GM23338 (cell line): ENCODE measurements at regions not wholly inside any gene's neighbourhood (a gene's known extent, or its start where the extent isn't known, plus 50 kb on each side); places are given as distances from the start of the nearest gene placed in this dataset.

Experiments
- ATAC-seq: fragments of 200-7000 bp; cut with Tn5 transposase; 3 replicates; pipeline ENCODE4 v1.9.1; 2020
- DNase-seq: peaks from one replicate; pipeline ENCODE4 v3.0.0-alpha.2; 2015; ENCODE audit warnings: low spot score
- H2AFZ ChIP-seq: fragments of 200-600 bp; sonication (generic); 2 replicates; pipeline ENCODE4 v1.8.0; 2016; ENCODE audit warnings: antibody characterized with exemption, mild to moderate bottlenecking, moderate library complexity
- H3F3A ChIP-seq: fragments of 200-600 bp; sonication (generic); replicated peaks from 2 replicates; pipeline ENCODE4 v1.8.0; 2017; ENCODE audit warnings: antibody characterized with exemption, mixed run types, low read depth
- H3K27ac ChIP-seq: fragments of 200-600 bp; sonication (generic); 2 replicates; pipeline ENCODE4 v1.6.1; 2016; ENCODE audit warnings: low read depth
- H3K27me3 ChIP-seq: fragments of 200-600 bp; sonication (generic); 2 replicates; pipeline ENCODE4 v1.8.0; 2016; ENCODE audit warnings: mild to moderate bottlenecking, mixed run types, moderate library complexity; ENCODE audit not compliant: insufficient read depth
- H3K36me3 ChIP-seq: fragments of 200-600 bp; sonication (generic); 2 replicates; pipeline ENCODE4 v1.8.0; 2016; ENCODE audit warnings: mild to moderate bottlenecking; ENCODE audit not compliant: insufficient read depth
- H3K4me1 ChIP-seq: fragments of 200-600 bp; sonication (generic); 2 replicates; pipeline ENCODE4 v1.8.0; 2016; ENCODE audit warnings: mild to moderate bottlenecking, moderate library complexity; ENCODE audit not compliant: insufficient read depth
- H3K4me2 ChIP-seq: fragments of 200-600 bp; sonication (generic); 2 replicates; pipeline ENCODE4 v1.7.1; 2017; ENCODE audit warnings: mixed run types
- H3K4me3 ChIP-seq: fragments of 200-600 bp; sonication (generic); 2 replicates; pipeline ENCODE4 v1.6.1; 2016; ENCODE audit warnings: mixed run types
- H3K79me2 ChIP-seq: fragments of 200-600 bp; sonication (generic); replicated peaks from 2 replicates; pipeline ENCODE4 v1.8.0; 2017; ENCODE audit warnings: mild to moderate bottlenecking; ENCODE audit not compliant: insufficient read depth
- H3K9me2 ChIP-seq: fragments of 200-600 bp; sonication (generic); 2 replicates; pipeline ENCODE4 v1.8.0; 2017; ENCODE audit not compliant: insufficient read depth
- H4K20me1 ChIP-seq: fragments of 200-600 bp; sonication (generic); replicated peaks from 2 replicates; pipeline ENCODE4 v1.8.0; 2017; ENCODE audit warnings: mild to moderate bottlenecking; ENCODE audit not compliant: insufficient read depth
- H3K27ac Mint-ChIP-seq: 2 replicates; pipeline ENCODE4 v1.8.0; 2020; ENCODE audit warnings: inconsistent platforms, mild to moderate bottlenecking, moderate library complexity, mixed read lengths
- H3K27me3 Mint-ChIP-seq: 3 replicates; pipeline ENCODE4 v1.8.0; 2022; ENCODE audit warnings: low read depth, mild to moderate bottlenecking, moderate library complexity, mixed read lengths, inconsistent platforms; ENCODE audit not compliant: insufficient read depth, poor library complexity
- H3K36me3 Mint-ChIP-seq: 3 replicates; pipeline ENCODE4 v1.8.0; 2021; ENCODE audit warnings: low read depth, mild to moderate bottlenecking, inconsistent platforms, moderate library complexity, mixed read lengths
- H3K4me1 Mint-ChIP-seq: 3 replicates; pipeline ENCODE4 v1.8.0; 2020; ENCODE audit warnings: mild to moderate bottlenecking, inconsistent platforms, mixed read lengths
- H3K4me3 Mint-ChIP-seq: 3 replicates; pipeline ENCODE4 v1.8.0; 2021; ENCODE audit warnings: moderate library complexity, mild to moderate bottlenecking, inconsistent platforms, mixed read lengths
- H3K9me3 Mint-ChIP-seq: 3 replicates; pipeline ENCODE4 v1.8.0; 2020; ENCODE audit warnings: moderate library complexity, mild to moderate bottlenecking, inconsistent platforms, mixed read lengths
- CREB1 ChIP-seq: fragments of 250-450 bp; sonication (Bioruptor Pico); IDR thresholded peaks from 2 replicates; pipeline ENCODE4 v1.5.0; 2020; ENCODE audit warnings: low read depth, mild to moderate bottlenecking, moderate library complexity
- CTCF ChIP-seq, 2 experiments: fragments of 200-600 bp in 1 of 2; sonication (generic) in 1 of 2; conservative IDR thresholded peaks; 2 replicates each; pipeline versions ENCODE4 v1.5.1 to v1.6.1; 2016 to 2017; ENCODE audit warnings: antibody characterized with exemption in 2 of 2, low read depth in 2 of 2, mild to moderate bottlenecking in 2 of 2, moderate library complexity in 1 of 2
- ETS1 ChIP-seq: IDR thresholded peaks from 2 replicates; pipeline ENCODE4 v1.6.1; 2016; ENCODE audit warnings: antibody characterized with exemption
- EZH2 ChIP-seq: fragments of 200-600 bp; sonication (generic); IDR thresholded peaks from one replicate; pipeline ENCODE4 v1.8.0; 2017; ENCODE audit warnings: antibody characterized with exemption, mild to moderate bottlenecking, low read depth; ENCODE audit not compliant: unreplicated experiment
- EZH2phosphoT487 ChIP-seq: fragments of 200-600 bp; sonication (generic); IDR thresholded peaks from one replicate; pipeline ENCODE4 v1.8.1; 2018; ENCODE audit warnings: antibody characterized with exemption; ENCODE audit not compliant: unreplicated experiment
- JUNB ChIP-seq: IDR thresholded peaks from one replicate; pipeline ENCODE4 v1.6.1; 2016; ENCODE audit warnings: antibody characterized with exemption; ENCODE audit not compliant: unreplicated experiment
- NANOG ChIP-seq: IDR thresholded peaks from 2 replicates; pipeline ENCODE4 v1.6.1; 2016; ENCODE audit warnings: antibody characterized with exemption, borderline replicate concordance
- POLR2AphosphoS5 ChIP-seq: IDR thresholded peaks from 2 replicates; pipeline ENCODE4 v1.6.1; 2016; ENCODE audit warnings: antibody characterized with exemption, low read depth
- STAT1 ChIP-seq: IDR thresholded peaks from one replicate; pipeline ENCODE4 v1.6.1; 2016; ENCODE audit warnings: antibody characterized with exemption; ENCODE audit not compliant: unreplicated experiment
- ZNF114 ChIP-seq: fragments of 250-450 bp; sonication (Bioruptor Pico); IDR thresholded peaks from 2 replicates; pipeline ENCODE4 v1.5.0; 2020; ENCODE audit warnings: mild to moderate bottlenecking, moderate library complexity
- ZNF331 ChIP-seq: fragments of 250-450 bp; sonication (Bioruptor Pico); IDR thresholded peaks from 2 replicates; pipeline ENCODE4 v1.5.0; 2020; ENCODE audit warnings: low read depth, mild to moderate bottlenecking, moderate library complexity
- ZNF462 ChIP-seq: fragments of 250-450 bp; sonication (Bioruptor Pico); IDR thresholded peaks from 2 replicates; pipeline ENCODE4 v1.5.0; 2020; ENCODE audit warnings: mild to moderate bottlenecking, moderate library complexity

- H3K36me3 Mint-ChIP-seq, result peaks cover 11% of the 10 kb centered on the region
- Histone ChIP-seq H4K20me1 (no peaks in the 10 kb centered on the region), H2AFZ (no peak overlapping the region), H3K27me3 (no peaks in the 10 kb centered on the region), H3F3A (no peaks in the 10 kb centered on the region), H3K4me3 (no peak overlapping the region), H3K79me2 (no peaks in the 10 kb centered on the region), H3K27ac (no peak overlapping the region), H3K4me1 (peaks cover 13% of the 10 kb centered on the region), H3K4me2 (no peak overlapping the region), H3K36me3 (no peaks in the 10 kb centered on the region), H3K9me2 (no peaks in the 10 kb centered on the region)
- ATAC-seq (peak; percentile 22), DNase-seq (peak; percentile 46)
- peak overlapping the region; percentile 54; the same call in 1 of the 2 replicates for H3K27ac Mint-ChIP-seq
- H3K4me3 Mint-ChIP-seq, result no peak overlapping the region
- H3K4me1 Mint-ChIP-seq, result peaks cover 34% of the 10 kb centered on the region
- TF ChIP-seq STAT1, result no peak
- peaks cover 23% of the 10 kb centered on the region for H3K9me3 Mint-ChIP-seq
- H3K27me3 Mint-ChIP-seq, result peaks cover 4% of the 10 kb centered on the region
These were observed 91.9 kb upstream of the SNRPN start for GRCh38 chr15:24862726-24863521.

DNA sequence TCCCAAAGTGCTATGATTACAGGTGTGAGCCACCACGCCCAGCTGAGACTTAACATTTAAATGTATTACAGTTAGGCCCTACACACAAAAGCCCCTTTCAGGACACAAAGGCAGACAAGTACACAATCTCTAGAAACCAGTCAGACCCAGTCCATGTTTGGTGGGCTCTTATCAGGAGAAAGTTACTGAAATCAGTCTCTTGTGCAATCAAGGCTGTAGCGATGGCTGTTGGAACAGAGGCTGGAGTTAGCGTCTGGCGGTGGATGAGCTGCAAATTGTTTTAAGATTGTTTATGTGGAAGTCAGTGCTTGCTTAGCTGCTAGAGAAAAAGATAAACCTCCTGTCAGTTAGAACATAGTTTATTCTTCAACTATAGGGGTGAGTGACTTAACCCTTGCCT lies 89.5 kb upstream of the SNRPN start:
- Mint-ChIP-seq H3K9me3 (peaks cover 22% of the 10 kb centered on the region), H3K4me3 (no peak overlapping the region), H3K36me3 (peaks cover 6% of the 10 kb centered on the region; the same call in 2 of the 3 replicates), H3K4me1 (peaks cover 22% of the 10 kb centered on the region), H3K27ac (no peak overlapping the region), H3K27me3 (peaks cover 4% of the 10 kb centered on the region)
- H3K4me2 ChIP-seq, result no peak overlapping the region
- ATAC-seq (no peak), DNase-seq (no peak)
- no peaks in the 10 kb centered on the region for H3K36me3 ChIP-seq
- no peaks in the 10 kb centered on the region for H3K27me3 ChIP-seq
- no peak overlapping the region for H2AFZ ChIP-seq
- no peaks in the 10 kb centered on the region for H3F3A ChIP-seq
- peaks cover 8% of the 10 kb centered on the region for H3K4me1 ChIP-seq
- H4K20me1 ChIP-seq, result no peaks in the 10 kb centered on the region
- 0 out of 2 replicates have a peak, but pooled peaks cover 3% of the 10 kb centered on the region for H3K79me2 ChIP-seq
- H3K4me3 ChIP-seq, result no peak overlapping the region
- no peaks in the 10 kb centered on the region for H3K9me2 ChIP-seq
- H3K27ac ChIP-seq, result peak overlapping the region; percentile 14; the same call in 1 of the 2 replicates
- no peak for TF ChIP-seq CTCF (conservative IDR thresholded peaks at IDR 0.05; ENCODE audit: low read depth in 2 of 2)
- TF ChIP-seq STAT1, result no peak
- TF ChIP-seq ZNF462 (CRISPR knock-in tag), result no peak
- TF ChIP-seq CREB1 (CRISPR knock-in tag), result no peak
- TF ChIP-seq ZNF331, result no peak
- no peak for TF ChIP-seq ZNF114 (CRISPR knock-in tag)
- no peak for TF ChIP-seq JUNB
- no peak for TF ChIP-seq EZH2phosphoT487
- no peak for TF ChIP-seq NANOG
- no peak for TF ChIP-seq EZH2
- no peak for TF ChIP-seq ETS1
- TF ChIP-seq POLR2AphosphoS5, result no peak
